GM21723 (cell line): ENCODE measurements at regions not wholly inside any gene's neighbourhood (a gene's known extent, or its start where the extent isn't known, plus 50 kb on each side); places are given as distances from the start of the nearest gene placed in this dataset.
"Not testable (repeated sequence)": the region's sequence is repeated elsewhere in the genome, so short reads cannot be mapped to it uniquely, and the experiment has no call there.

Experiments used
- ATAC-seq: cut with Tn5 transposase; IDR thresholded peaks from one replicate; pipeline ENCODE4 v1.9.1; 2021; ENCODE audit warnings: mild to moderate bottlenecking, moderate library complexity; ENCODE audit not compliant: unreplicated experiment

DNA sequence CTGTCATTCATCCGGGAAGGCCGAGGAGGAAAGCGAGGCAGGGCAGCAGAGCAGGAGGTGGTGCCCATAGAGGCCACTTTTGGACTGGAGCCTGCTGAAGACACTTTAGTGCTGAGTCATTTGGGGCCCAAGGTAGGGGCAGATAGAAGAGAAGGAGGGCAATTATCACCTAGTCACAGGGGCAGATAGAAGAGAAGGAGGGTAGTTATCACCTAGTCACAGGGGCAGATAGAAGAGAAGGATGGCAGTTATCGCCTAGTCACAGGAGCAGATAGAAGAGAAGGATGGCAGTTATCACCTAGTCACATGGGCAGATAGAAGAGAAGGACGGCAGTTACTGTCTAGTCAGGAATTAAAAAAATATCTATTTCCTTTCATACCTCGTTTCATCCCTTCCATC is 1372.6 kb downstream of the FOXD4L5 start:
- ATAC-seq, result not testable (repeated sequence)

DNA sequence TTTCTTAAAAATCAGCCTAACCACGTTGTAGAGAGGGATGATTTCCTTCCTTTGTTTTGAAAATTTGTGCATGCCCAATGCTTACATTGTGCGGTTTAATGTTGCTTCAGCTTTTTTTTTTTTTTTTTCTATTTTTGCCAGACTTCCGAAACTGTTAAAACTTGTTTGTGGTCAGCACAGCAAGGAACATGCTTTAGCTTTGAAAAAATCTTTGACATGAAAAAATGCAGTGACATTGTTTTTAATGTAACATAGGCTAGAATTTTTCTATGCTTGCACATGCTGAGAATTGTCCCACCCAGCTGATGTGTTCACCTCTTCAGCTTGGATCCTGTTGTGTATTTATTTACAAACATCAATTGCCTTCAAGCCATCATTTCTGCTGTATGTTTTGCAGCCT is 1375.9 kb downstream of the FOXD4L5 start:
- ATAC-seq, result not testable (repeated sequence)

- not testable (repeated sequence) for ATAC-seq
Measured at GRCh38 chr9:63899637-63900190, 1385.3 kb downstream of the FOXD4L5 start.

DNA sequence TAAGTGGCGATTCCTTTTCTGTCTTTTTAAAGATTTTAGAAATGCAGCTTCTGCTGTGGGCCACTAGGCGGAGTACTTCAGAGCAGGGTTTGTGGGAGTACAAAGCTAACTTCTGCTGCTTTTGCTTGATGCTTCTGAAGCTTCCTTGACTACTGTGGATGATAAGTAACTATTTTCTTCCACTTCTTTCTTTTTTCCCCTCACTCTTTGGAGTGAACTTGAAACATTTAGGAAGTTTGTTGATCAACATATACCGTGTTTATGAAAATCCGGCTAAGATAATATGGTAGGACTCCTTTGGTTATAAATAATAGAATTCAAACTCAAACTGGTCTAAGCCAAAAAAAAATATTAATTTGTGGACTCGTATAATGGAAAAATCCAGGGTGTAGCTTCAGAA is 1403.6 kb downstream of the FOXD4L5 start:
- ATAC-seq, result not testable (repeated sequence)

- ATAC-seq, result not testable (repeated sequence)
Measured at GRCh38 chr9:63876380-63876779, 1408.6 kb downstream of the FOXD4L5 start.

GRCh38 chr9:63859475-63860215 is 1425.4 kb downstream of the FOXD4L5 start:
- ATAC-seq, result no peak

- ATAC-seq, result not testable (repeated sequence)
Measured at GRCh38 chr9:63859090-63859474, 1425.9 kb downstream of the FOXD4L5 start.

GRCh38 chr9:63853140-63853751 is 1431.8 kb downstream of the FOXD4L5 start:
- ATAC-seq, result not testable (repeated sequence)

- ATAC-seq, result not testable (repeated sequence)
Measured at GRCh38 chr9:63824804-63825203, 1460.2 kb downstream of the FOXD4L5 start.

- ATAC-seq, result not testable (repeated sequence)
Measured at GRCh38 chr9:63823375-63824201, 1461.4 kb downstream of the FOXD4L5 start.

GRCh38 chr9:63822615-63823374 is 1462.2 kb downstream of the FOXD4L5 start:
- ATAC-seq, result not testable (repeated sequence)

GRCh38 chr9:63821293-63821692 is 1463.7 kb downstream of the FOXD4L5 start:
- not testable (repeated sequence) for ATAC-seq

DNA sequence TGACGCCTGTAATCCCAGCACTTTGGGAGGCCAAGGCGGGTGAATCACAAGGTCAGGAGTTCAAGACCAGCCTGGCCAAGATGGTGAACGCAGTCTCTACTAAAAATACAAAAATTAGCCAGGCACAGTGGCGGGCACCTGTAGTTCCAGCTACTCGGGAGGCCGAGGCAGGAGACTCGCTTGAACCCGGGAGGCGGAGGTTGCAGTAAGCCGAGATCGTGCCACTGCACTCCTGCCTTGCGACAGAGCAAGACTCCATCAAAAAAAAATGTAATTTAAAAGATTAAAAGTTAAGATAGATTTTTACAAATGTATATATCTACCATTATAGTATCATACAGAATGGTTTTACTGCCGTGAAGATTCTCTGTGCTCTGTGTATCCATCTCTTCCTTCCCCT is 1464.1 kb downstream of the FOXD4L5 start:
- ATAC-seq, result not testable (repeated sequence)

DNA sequence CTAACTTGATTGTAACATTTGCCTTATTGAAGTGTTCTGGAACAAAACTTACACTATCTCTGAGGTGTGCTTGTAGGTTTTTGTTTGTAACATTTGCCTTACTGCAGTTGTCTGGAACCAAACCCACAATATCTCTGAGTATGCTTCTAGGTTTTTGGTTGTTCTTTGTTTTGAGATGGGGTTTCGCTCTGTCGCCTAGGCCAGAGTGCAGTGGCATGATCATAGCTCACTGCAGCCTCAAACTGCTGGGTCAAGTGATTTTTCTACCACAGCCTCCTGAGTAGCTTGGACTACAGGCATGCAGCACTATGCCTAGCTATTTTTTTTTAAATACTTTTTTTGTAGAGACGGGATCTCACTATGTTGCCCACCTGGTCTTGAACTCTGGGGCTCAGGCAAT is 1464.6 kb downstream of the FOXD4L5 start:
- not testable (repeated sequence) for ATAC-seq

DNA sequence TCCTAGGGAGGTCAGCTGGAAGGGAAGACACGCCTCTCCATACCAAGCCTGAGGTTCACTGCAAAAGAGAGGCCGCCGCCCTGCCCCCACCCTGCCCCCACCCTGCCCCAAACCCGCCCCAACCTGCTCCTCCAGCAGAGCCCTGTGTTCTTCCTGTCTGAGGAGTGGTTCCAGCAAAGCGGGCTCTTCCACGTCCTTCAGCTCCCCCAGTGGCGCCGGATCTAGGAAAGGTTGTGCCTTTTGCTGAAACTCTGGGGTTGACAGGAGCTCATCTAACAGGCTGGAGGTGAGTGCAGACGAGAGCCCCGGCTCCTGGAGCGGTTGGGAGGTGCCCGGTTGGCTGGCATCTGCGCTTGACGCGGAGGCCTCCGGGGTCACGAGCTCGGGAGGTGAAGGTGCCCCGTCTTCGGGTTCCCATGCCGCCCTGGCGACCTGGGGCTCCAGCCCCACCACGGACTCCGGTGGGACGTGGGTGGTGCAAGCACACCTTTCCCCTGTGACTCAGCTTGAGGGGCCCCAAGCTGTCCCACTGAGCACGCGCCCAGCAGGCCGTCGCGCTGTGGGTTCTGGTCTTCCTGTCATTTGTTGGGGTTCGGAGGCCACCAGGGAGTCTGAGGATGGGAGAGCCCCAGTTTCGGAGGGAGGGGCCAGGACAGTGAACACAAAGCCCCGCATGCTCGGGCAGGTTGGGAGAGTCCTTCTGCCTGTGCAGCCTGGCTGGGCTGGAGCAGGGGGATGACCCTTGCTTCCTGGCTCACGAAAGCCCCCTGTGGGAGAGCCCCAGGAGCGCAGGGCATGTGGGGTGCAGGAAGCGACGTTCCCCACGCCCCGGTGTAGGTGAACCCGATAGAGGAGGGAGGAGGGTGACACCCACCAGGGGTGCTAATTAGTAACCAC is 1467.1 kb downstream of the FOXD4L5 start:
- ATAC-seq, result peak; percentile 71

DNA sequence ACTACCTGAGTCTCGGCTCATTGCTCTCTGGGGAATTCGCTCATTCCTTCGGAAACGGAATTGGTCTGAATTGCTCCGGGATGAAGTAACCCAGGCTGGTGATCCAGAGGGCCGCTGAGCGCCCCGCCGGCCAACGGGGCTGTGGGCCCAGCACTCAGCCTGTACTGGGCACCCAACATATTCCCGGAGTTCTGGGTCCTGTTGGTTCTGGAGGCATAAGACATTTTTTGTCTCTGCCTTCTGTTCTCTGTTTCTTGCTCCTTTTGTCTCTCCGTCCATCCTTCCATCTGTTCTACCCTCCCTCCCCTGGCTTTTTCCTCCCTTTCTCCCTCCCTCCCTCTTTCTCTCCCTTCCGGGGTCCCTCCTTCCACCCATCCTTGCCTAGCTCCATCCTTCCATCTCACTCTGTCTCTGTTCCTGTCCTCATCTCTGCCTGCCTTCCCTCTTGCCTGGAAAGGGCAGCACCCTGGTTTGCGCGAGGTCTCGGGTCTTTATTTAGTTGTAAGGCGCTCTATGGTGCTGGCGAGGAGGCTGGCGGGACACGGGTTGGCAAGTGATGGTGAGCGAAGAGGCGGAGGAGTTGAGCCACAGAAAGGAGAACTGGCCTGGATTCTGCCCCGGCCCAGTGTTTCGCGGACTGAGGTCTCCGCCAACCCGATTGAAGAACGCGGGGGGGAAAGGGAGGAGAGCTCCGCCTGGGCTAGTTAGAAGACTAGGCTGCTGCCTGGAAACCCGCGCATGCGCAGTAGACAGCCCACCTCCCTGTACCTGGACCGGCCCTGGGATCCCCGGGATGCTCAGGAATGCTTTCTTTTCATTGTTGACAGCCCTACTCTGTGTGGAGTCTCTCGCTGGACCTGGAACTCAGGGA is 1468.0 kb downstream of the FOXD4L5 start:
- peak; percentile 79 for ATAC-seq

- ATAC-seq, result not testable (repeated sequence)
Measured at GRCh38 chr9:63814970-63815669, 1469.9 kb downstream of the FOXD4L5 start.
